HG03025 (cell line): ENCODE measurements at regions not wholly inside any gene's neighbourhood (a gene's known extent, or its start where the extent isn't known, plus 50 kb on each side); places are given as distances from the start of the nearest gene placed in this dataset.

Experiments used
- ATAC-seq: cut with Tn5 transposase; IDR thresholded peaks from one replicate; pipeline ENCODE4 v1.9.1; 2021; ENCODE audit warnings: mild to moderate bottlenecking, moderate library complexity; ENCODE audit not compliant: unreplicated experiment, low FRiP score

GRCh38 chr10:43965918-43966570 is 317.4 kb upstream of the ZNF32 start:
- ATAC-seq: no peak

- ATAC-seq: no peak
Observed at GRCh38 chr10:43965033-43965917, 316.6 kb upstream of the ZNF32 start.

DNA sequence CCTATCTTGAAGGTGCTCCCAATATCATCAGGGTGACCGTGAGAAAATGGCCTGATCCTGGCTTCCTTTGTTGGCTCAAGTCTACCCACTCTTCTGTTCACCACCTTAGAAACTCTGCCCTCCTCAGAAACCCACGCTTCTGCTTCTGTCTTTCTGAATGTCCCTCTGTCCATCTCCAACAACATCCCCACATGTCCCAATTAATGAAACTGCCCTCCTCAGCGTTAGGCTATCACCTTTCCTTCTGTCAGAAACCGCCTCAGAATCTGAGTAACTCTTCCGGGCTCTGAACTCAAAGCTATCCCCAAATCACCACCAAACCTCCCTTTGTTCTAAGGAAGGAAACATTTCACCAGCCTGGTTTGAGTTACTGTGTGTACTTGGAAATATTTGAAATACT is 315.8 kb upstream of the ZNF32 start:
- ATAC-seq: no peak

DNA sequence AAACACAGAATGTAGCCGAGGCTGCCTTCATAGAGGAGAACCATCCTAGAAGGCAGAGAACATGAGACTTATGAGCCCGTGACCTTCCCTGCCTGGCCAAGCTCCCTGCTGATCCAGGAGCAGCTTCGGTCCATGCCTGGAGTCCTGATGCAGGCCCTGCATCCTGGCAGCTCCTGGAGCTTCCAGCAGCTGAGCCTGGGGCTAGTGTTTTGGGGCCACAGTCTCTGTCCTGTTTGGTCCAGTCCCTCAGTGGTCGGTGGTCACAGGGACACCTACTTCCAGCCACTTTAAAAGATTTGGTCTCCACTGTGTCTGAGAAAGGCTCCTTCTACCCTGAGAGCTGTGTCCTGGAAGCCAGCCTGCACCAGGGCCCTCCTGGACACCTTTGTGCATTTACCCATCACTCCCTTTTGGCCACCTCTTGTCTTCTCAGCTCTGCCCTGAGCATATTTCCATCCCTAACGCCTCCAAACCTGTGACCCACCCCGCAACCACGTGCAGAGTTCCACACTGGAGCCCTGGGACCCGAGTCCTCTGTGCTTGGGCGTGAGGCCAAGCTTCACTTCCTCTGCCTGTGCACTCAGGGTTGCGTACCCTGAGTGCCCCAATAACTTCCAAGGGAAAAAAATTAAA is 315.2 kb upstream of the ZNF32 start:
- ATAC-seq: no peak

DNA sequence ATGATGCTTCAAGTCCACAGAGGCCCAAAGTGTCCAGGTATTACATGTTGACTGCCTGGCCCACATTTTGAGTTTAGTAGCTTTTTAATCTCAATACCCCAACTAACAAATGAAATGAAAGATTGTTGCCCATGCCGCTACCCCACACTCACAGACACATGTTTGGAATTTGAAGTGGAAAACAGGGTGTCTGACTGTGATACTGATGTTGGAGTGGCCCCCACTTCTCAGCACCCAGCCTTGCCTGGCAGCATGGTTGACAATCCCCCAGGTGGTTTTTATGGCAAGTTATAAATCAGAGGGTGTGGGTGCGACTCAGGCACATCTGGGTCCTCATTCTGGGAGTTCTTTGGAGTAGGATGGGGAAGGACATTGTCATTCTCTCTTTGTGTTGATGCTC is 314.7 kb upstream of the ZNF32 start:
- ATAC-seq: no peak

- no peak for ATAC-seq
Observed at GRCh38 chr10:43962346-43963191, 313.9 kb upstream of the ZNF32 start.

- ATAC-seq: no peak
Observed at GRCh38 chr10:43961523-43962345, 313.1 kb upstream of the ZNF32 start.

- ATAC-seq: no peak
Observed at GRCh38 chr10:43960981-43961380, 312.3 kb upstream of the ZNF32 start.

DNA sequence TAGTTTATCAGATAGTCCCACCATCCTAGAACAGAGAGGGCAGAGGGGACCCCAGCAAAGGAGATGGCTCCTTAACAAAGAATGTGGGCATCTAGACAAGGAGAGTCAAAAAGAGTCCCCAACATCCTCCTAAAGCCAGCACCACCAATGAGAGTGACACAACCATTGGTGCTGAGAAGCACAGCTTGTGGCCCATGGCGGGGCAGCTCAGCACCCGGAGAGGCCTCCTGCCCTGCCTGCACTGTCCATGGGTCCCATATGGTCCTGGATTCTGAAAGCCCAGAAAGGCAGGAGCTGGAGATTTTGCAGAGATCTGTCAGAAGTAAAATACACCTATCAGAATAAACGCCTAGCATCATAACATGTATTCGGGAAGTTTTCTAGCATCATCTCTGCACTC is 311.8 kb upstream of the ZNF32 start:
- ATAC-seq: no peak

DNA sequence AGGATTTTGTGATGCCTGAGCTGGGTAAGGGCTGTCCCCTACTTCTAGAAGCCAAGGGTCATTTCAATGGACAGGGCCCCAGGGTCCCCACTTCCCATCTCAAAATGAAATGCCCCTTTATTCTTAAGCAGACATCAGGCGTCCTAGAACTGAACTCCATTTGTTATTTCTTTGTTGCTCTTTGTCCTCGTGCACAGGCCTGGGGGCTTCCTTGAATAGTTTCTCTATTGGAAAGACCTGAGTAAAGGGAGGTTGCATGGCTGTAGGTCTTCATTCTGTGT is 311.4 kb upstream of the ZNF32 start:
- ATAC-seq: no peak

- no peak for ATAC-seq
Observed at GRCh38 chr10:43959364-43960134, 310.9 kb upstream of the ZNF32 start.

DNA sequence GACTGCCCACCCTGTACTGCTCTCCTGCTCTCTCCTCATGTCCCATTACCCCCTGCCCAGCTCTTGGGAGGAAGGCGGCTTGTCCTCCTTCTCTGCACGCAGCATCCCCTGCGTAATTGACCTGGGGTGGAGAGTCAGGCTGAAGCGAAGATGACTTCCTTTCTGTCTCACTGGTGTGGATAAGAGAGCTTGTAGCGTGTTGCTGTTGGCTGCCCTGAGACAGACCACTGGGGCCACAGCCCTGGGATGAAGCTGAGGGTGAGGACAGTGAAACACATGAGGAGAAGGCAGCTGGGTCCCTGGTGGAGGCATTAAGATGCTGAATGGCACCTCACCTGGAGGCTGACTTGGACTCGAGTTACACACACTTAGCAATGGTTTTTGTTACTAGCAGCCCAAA is 310.3 kb upstream of the ZNF32 start:
- no peak for ATAC-seq

DNA sequence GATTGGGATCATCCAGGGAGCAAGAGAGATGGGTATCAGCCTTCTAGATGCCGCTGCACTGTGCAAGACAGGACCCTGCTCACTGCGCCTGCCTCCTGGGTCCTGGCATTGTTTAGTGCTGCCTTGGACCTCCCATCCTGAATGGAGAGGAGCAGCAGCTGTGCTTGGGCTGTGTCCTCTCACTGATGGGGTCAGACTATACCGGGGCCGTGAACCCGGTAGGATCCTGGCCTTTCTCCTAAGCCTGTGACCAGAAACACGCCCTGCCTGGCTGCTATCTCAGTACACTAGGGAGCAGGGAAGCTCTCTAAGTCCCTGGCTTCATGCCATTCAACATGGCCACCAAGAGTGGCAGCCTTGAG is 309.4 kb upstream of the ZNF32 start:
- ATAC-seq: no peak

DNA sequence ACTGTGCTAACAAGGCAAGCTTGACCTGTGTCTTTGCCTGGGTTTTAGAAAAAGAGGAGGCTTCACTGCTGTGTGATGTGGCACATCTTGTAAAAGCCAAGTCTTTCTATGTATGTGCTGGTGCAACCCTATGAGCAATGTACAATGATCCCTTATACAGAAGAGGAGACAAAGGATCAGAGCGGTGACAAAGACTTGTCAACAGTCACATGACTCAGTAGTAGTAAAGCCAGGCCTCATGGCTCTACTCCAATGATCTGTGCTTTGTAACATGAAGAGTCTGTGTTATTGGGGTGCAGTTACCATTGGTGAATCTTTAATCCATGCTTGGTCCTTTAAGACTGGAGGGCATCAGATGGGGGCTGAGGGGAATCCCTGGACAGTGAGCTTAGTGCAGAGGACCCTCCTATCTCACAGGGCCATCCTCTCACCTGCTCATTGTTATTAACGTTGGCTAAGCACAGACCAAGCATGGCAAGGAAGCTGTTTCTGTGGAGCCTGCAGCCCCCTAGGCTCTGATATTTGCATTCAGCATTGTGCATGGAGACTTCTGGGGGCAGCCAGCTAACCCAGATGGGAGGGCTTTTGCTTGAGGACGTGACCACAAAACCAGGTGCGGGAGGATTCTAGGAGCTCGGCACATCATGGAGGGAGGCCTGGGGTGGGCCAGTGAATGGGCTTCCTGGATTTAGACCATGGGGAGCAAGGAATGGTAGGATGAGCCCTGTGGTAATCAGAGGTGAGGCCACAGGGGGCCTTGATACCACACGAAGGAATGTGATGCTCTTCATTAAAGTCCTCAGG is 308.8 kb upstream of the ZNF32 start:
- no peak for ATAC-seq

GRCh38 chr10:43955978-43956377 is 307.3 kb upstream of the ZNF32 start:
- no peak for ATAC-seq

DNA sequence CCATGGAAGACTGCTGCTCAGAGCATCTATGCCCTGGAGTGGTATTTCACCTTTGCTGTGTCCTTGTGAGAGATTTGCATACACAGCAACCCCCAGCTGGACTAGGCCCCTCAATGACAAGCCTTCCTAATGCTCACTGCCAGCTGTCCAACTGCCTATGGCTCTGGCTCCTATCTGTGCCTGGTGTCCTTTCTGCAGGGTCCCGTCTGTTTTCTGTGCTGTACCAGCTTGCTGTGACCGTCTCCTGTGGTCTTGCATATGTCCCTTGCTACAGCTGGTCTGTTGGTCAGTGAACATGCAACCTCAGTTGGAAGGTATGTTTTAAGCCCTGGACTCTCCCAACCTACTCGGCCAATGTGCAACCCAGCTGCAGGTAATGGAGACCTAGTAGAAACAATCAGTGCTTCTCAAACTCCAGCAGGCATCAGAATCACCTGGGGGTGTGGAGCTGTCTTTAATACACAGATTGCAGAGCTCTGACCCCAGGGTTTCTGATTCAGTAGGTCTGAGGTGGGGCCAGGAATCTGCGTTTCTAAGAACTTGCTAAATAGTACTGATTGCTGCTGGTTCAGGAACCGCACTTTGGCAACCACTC is 306.4 kb upstream of the ZNF32 start:
- no peak for ATAC-seq

DNA sequence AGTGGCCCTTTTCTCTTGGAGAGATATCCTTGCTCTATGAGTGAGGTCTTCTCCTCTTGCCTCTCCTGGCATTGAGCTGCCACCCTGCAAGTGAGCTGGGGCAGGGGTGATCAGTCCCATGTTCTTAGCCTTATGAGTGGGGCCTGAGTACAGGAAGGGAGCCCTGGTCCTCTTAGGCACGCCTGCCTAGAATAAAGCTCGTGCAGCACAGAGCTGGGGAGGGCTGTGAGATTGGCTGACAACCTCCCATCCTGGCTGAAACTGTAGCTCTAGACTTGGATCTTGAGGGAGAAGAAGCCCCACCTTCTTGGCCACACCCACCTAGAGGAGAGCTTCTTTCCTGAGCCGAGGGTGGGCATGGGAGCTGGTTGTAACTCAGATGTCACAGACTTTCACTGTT is 305.0 kb upstream of the ZNF32 start:
- ATAC-seq: no peak

GRCh38 chr10:43952760-43953159 is 304.1 kb upstream of the ZNF32 start:
- ATAC-seq: no peak
